Breast epithelium (tissue), 4 donors: ENCODE measurements at regions not wholly inside any gene's neighbourhood (a gene's known extent, or its start where the extent isn't known, plus 50 kb on each side); places are given as distances from the start of the nearest gene placed in this dataset.

ENCODE experiments used
- DNase-seq, 2 donors: peaks; one replicate each; pipeline ENCODE4 v3.0.0-alpha.2; 2019; ENCODE audit warnings: low spot score in 2 of 2
- H3K27ac ChIP-seq, 2 donors: fragments of 200-600 bp; sonication (generic) in 1 of 2; one replicate each; pipeline ENCODE4 v1.5.1; 2016 to 2019; ENCODE audit warnings: mild to moderate bottlenecking in 1 of 2
- H3K27me3 ChIP-seq, 2 donors: fragments of 200-600 bp; sonication (generic) in 1 of 2; one replicate each; pipeline versions ENCODE4 v1.5.1 to v1.6.0; 2017 to 2019; ENCODE audit warnings: control low read depth in 1 of 2, mild to moderate bottlenecking in 1 of 2
- H3K36me3 ChIP-seq: fragments of 200-600 bp; one replicate; pipeline ENCODE4 v1.5.1; 2019
- H3K4me1 ChIP-seq, 2 donors: fragments of 200-600 bp; sonication (generic); one replicate each; pipeline ENCODE4 v1.5.1; 2016 to 2019; ENCODE audit warnings: control low read depth in 1 of 2
- H3K4me3 ChIP-seq, 3 donors: fragments of 200-600 bp; sonication (generic); 1 replicate in 2 of 3; 2 replicates in 1 of 3; pipeline ENCODE4 v1.5.1; 2016 to 2019; ENCODE audit warnings: mild to moderate bottlenecking in 3 of 3, moderate library complexity in 2 of 3
- H3K9me3 ChIP-seq, 2 donors: fragments of 200-600 bp; sonication (generic) in 1 of 2; one replicate each; pipeline ENCODE4 v1.5.1; 2016 to 2019; ENCODE audit warnings: control low read depth in 1 of 2
- CTCF ChIP-seq, 3 donors: fragments of 450-650 bp; IDR thresholded peaks; one replicate each; pipeline ENCODE4 v1.5.1; 2016 to 2017; ENCODE audit warnings: antibody characterized with exemption in 3 of 3, mild to moderate bottlenecking in 3 of 3, moderate library complexity in 3 of 3
- POLR2A ChIP-seq: fragments of 450-650 bp; IDR thresholded peaks from one replicate; pipeline ENCODE4 v1.6.1; 2016; ENCODE audit warnings: antibody characterized with exemption, mild to moderate bottlenecking, moderate library complexity
- POLR2AphosphoS5 ChIP-seq, 3 donors: sonication (generic); formaldehyde crosslinking; IDR thresholded peaks; one replicate each; pipeline ENCODE4 v1.6.1; 2017; ENCODE audit warnings: antibody characterized with exemption in 3 of 3
- intact Hi-C: fragments of 100-400 bp; cut with DNase I; formaldehyde crosslinking; loops from one replicate; pipeline ENCODE4 v1.15.1; 2023; ENCODE audit warnings: low total_unique reads

GRCh38 chr7:46832136-46832535, 749.8 kb downstream of the TNS3 start:
- H3K4me1 ChIP-seq, result no peaks in the 10 kb centered on the region
- no peak for DNase-seq
- intact Hi-C loops, result no loop called here
- no peak overlapping the region for H3K27ac ChIP-seq
- H3K36me3 ChIP-seq, result no peaks in the 10 kb centered on the region
- H3K4me3 ChIP-seq, result no peak overlapping the region
- TF ChIP-seq CTCF (IDR thresholded peaks at IDR 0.05) (no peak), POLR2AphosphoS5 (IDR thresholded peaks at IDR 0.05) (no peak), POLR2A (no peak)
- H3K9me3 ChIP-seq, result peaks cover 9 to 13% of the 10 kb centered on the region in 2 donors
- no peaks in the 10 kb centered on the region for H3K27me3 ChIP-seq

- Histone ChIP-seq H3K36me3 (no peaks in the 10 kb centered on the region), H3K27ac (no peak overlapping the region), H3K4me1 (no peaks in the 10 kb centered on the region), H3K9me3 (peaks cover 8 to 24% of the 10 kb centered on the region in 2 donors), H3K27me3 (no peaks in the 10 kb centered on the region), H3K4me3 (no peak overlapping the region)
- no peak for TF ChIP-seq POLR2A
- TF ChIP-seq POLR2AphosphoS5 (IDR thresholded peaks at IDR 0.05), result no peak
- no peak for DNase-seq
- intact Hi-C loops, result no loop called here
Observed at GRCh38 chr7:46819819-46820218, 762.1 kb downstream of the TNS3 start.

- Histone ChIP-seq H3K4me3 (no peak overlapping the region), H3K27me3 (no peaks in the 10 kb centered on the region), H3K27ac (no peak overlapping the region), H3K4me1 (no peaks in the 10 kb centered on the region), H3K9me3 (peaks cover 0 to 17% of the 10 kb centered on the region in 2 donors), H3K36me3 (no peaks in the 10 kb centered on the region)
- TF ChIP-seq CTCF (IDR thresholded peaks at IDR 0.05), result no peak
- intact Hi-C loops, result no loop called here
- no peak for DNase-seq
Observed at GRCh38 chr7:46814516-46815250, 767.2 kb downstream of the TNS3 start.

- H3K4me3 ChIP-seq, result no peak overlapping the region
- peaks cover 0 to 12% of the 10 kb centered on the region in 2 donors for H3K9me3 ChIP-seq
- no peaks in the 10 kb centered on the region for H3K27me3 ChIP-seq
- TF ChIP-seq POLR2AphosphoS5 (IDR thresholded peaks at IDR 0.05), result no peak
- TF ChIP-seq POLR2A, result no peak
- TF ChIP-seq CTCF (IDR thresholded peaks at IDR 0.05), result no peak
- no peak for DNase-seq
- H3K36me3 ChIP-seq, result no peaks in the 10 kb centered on the region
- H3K27ac ChIP-seq, result peak overlapping the region in 1 of 2 donors; percentile 1
- H3K4me1 ChIP-seq, result no peaks in the 10 kb centered on the region
- intact Hi-C loops, result no loop called here
Observed at GRCh38 chr7:46812101-46812675, 769.7 kb downstream of the TNS3 start.

- H3K36me3 ChIP-seq, result no peaks in the 10 kb centered on the region
- DNase-seq, result no peak
- intact Hi-C loops, result no loop called here
- H3K27me3 ChIP-seq, result no peaks in the 10 kb centered on the region
- no peak overlapping the region for H3K4me3 ChIP-seq
- H3K9me3 ChIP-seq, result peaks cover 0 to 9% of the 10 kb centered on the region in 2 donors
- TF ChIP-seq POLR2A (no peak), CTCF (IDR thresholded peaks at IDR 0.05) (no peak), POLR2AphosphoS5 (IDR thresholded peaks at IDR 0.05) (no peak)
- no peaks in the 10 kb centered on the region for H3K4me1 ChIP-seq
- peak overlapping the region in 1 of 2 donors; percentile 1 for H3K27ac ChIP-seq
Observed at GRCh38 chr7:46811529-46811928, 770.4 kb downstream of the TNS3 start.
